CD14-positive monocyte (primary cell): ENCODE measurements at regions not wholly inside any gene's neighbourhood (a gene's known extent, or its start where the extent isn't known, plus 50 kb on each side); places are given as distances from the start of the nearest gene placed in this dataset.

ENCODE experiments used
- DNase-seq, 3 donors: peaks; one replicate each; pipeline ENCODE4 v3.0.0-alpha.2; 2011 to 2022
- H2AFZ ChIP-seq: 2 replicates; pipeline ENCODE4 v1.6.0; 2012; ENCODE audit warnings: mild to moderate bottlenecking, low read depth, low read length, inconsistent platforms; ENCODE audit not compliant: insufficient read depth, poor library complexity, severe bottlenecking
- H3K27ac ChIP-seq, 2 donors: 1 replicate in 1 of 2; 2 replicates in 1 of 2; pipeline ENCODE4 v1.5.1; 2012 to 2013; ENCODE audit warnings: low read length in 2 of 2, control low read depth in 1 of 2, inconsistent platforms in 1 of 2, low read depth in 1 of 2, mild to moderate bottlenecking in 1 of 2
- H3K27me3 ChIP-seq, 2 donors: one replicate each; pipeline versions ENCODE4 v1.6.0 to v1.6.1; 2011 to 2013; ENCODE audit warnings: low read length in 2 of 2; ENCODE audit not compliant: control insufficient read depth in 2 of 2, insufficient read depth in 2 of 2
- H3K36me3 ChIP-seq, 2 donors: replicated peaks in 1 of 2; 1 replicate in 1 of 2; 2 replicates in 1 of 2; pipeline versions ENCODE4 v1.5.1 to v1.6.1; 2012 to 2013; ENCODE audit warnings: low read length in 2 of 2, control low read depth in 1 of 2, inconsistent platforms in 1 of 2, mild to moderate bottlenecking in 1 of 2; ENCODE audit not compliant: insufficient read depth in 2 of 2, control insufficient read depth in 1 of 2
- H3K4me1 ChIP-seq, 2 donors: 1 replicate in 1 of 2; 2 replicates in 1 of 2; pipeline versions ENCODE4 v1.5.1 to v1.6.1; 2012 to 2013; ENCODE audit warnings: low read length in 2 of 2, control low read depth in 1 of 2, inconsistent platforms in 1 of 2, mild to moderate bottlenecking in 1 of 2, moderate library complexity in 1 of 2; ENCODE audit not compliant: insufficient read depth in 2 of 2, control insufficient read depth in 1 of 2
- H3K4me2 ChIP-seq: replicated peaks from 2 replicates; pipeline ENCODE3; 2012; ENCODE audit warnings: low read length, moderate library complexity, mild to moderate bottlenecking; ENCODE audit not compliant: poor library complexity, severe bottlenecking; ENCODE audit errors: extremely low read depth
- H3K4me3 ChIP-seq, 3 experiments: fragments of 200-600 bp in 1 of 3; sonication (generic) in 1 of 3; replicated peaks in 1 of 3; 1 replicate in 2 of 3; 2 replicates in 1 of 3; pipeline ENCODE4 v1.5.1; 2011 to 2013; ENCODE audit warnings: low read length in 3 of 3, mild to moderate bottlenecking in 3 of 3, control low read depth in 2 of 3, low read depth in 2 of 3, inconsistent platforms in 1 of 3, moderate library complexity in 1 of 3
- H3K79me2 ChIP-seq: 2 replicates; pipeline ENCODE4 v1.6.0; 2012; ENCODE audit warnings: mild to moderate bottlenecking, control low read depth, inconsistent platforms, low read length, moderate library complexity; ENCODE audit not compliant: insufficient read depth
- H3K9ac ChIP-seq: 2 replicates; pipeline ENCODE4 v1.6.0; 2017; ENCODE audit warnings: low read length, mild to moderate bottlenecking; ENCODE audit not compliant: insufficient read depth, poor library complexity, severe bottlenecking
- H3K9me3 ChIP-seq, 2 donors: replicated peaks in 1 of 2; 1 replicate in 1 of 2; 2 replicates in 1 of 2; pipeline versions ENCODE4 v1.5.1 to v1.6.1; 2012 to 2013; ENCODE audit warnings: low read length in 2 of 2, control low read depth in 1 of 2; ENCODE audit not compliant: control insufficient read depth in 1 of 2, insufficient read depth in 1 of 2
- H4K20me1 ChIP-seq: 2 replicates; pipeline ENCODE4 v1.6.0; 2012; ENCODE audit warnings: mild to moderate bottlenecking, low read length, control low read depth, moderate library complexity; ENCODE audit not compliant: insufficient read depth
- H3K27ac Mint-ChIP-seq, 7 donors: one replicate each; pipeline ENCODE4 v1.8.0; 2020; ENCODE audit warnings: mild to moderate bottlenecking in 7 of 7, mixed read lengths in 7 of 7, moderate library complexity in 6 of 7, inconsistent platforms in 2 of 7
- H3K27me3 Mint-ChIP-seq, 3 donors: one replicate each; pipeline ENCODE4 v1.8.0; 2021 to 2022; ENCODE audit warnings: low read depth in 3 of 3, mild to moderate bottlenecking in 3 of 3, mixed read lengths in 3 of 3, moderate library complexity in 3 of 3, inconsistent platforms in 1 of 3
- H3K36me3 Mint-ChIP-seq, 2 donors: one replicate each; pipeline ENCODE4 v1.8.0; 2020; ENCODE audit warnings: mixed read lengths in 2 of 2, inconsistent platforms in 1 of 2, mild to moderate bottlenecking in 1 of 2
- H3K4me1 Mint-ChIP-seq: one replicate; pipeline ENCODE4 v1.8.0; 2020; ENCODE audit warnings: mild to moderate bottlenecking, mixed read lengths
- H3K4me3 Mint-ChIP-seq, 2 donors: one replicate each; pipeline ENCODE4 v1.8.0; 2020; ENCODE audit warnings: mild to moderate bottlenecking in 2 of 2, mixed read lengths in 2 of 2, moderate library complexity in 1 of 2
- H3K9me3 Mint-ChIP-seq, 7 donors: one replicate each; pipeline ENCODE4 v1.8.0; 2020 to 2022; ENCODE audit warnings: mixed read lengths in 7 of 7, mild to moderate bottlenecking in 6 of 7, moderate library complexity in 6 of 7, inconsistent platforms in 2 of 7
- CTCF ChIP-seq: fragments of 200-600 bp; IDR thresholded peaks from one replicate; pipeline ENCODE4 v1.8.0; 2022; ENCODE audit warnings: antibody characterized with exemption, mild to moderate bottlenecking
- intact Hi-C, 2 donors: fragments of 100-400 bp; cut with micrococcal nuclease; formaldehyde crosslinking; loops; one replicate each; pipeline versions ENCODE4 v1.15.0 to v1.15.1; 2023

DNA sequence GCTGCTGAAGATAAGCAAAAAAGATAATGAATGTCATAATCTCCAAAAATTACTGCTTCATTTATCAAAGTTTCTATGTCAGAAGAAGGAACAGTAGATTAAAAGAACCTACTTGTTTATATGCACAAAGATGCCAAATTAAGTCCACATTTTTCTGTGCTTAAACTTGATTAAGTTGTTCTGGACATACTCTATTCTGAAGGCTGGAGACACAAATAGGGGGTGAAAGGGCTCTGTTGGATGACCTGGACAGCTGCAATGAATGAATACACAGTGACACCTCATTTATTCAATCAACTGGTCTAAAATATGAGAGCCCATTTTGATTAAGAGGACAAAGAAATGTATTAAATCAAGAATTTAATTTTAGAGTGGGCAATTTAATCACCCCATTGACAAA is 276.3 kb upstream of the PCDH9 start:
- Histone ChIP-seq H3K4me3 (no peak overlapping the region), H4K20me1 (no peaks in the 10 kb centered on the region), H3K27me3 (no peaks in the 10 kb centered on the region), H3K4me2 (no peak overlapping the region), H3K36me3 (no peaks in the 10 kb centered on the region), H3K27ac (no peak overlapping the region), H3K9me3 (peaks cover 0 to 4% of the 10 kb centered on the region in 2 donors), H2AFZ (no peak overlapping the region), H3K4me1 (no peaks in the 10 kb centered on the region), H3K79me2 (no peaks in the 10 kb centered on the region), H3K9ac (no peak overlapping the region)
- Mint-ChIP-seq H3K4me3 (no peak overlapping the region), H3K27me3 (no peaks in the 10 kb centered on the region), H3K9me3 (peaks cover 0 to 7% (median 3%) of the 10 kb centered on the region in 7 donors), H3K27ac (peak overlapping the region in 1 of 7 donors; percentile 33), H3K36me3 (no peaks in the 10 kb centered on the region), H3K4me1 (no peaks in the 10 kb centered on the region)
- TF ChIP-seq CTCF: no peak
- intact Hi-C loops: no loop called here
- DNase-seq: no peak

- no peak overlapping the region for H3K4me2 ChIP-seq
- peaks cover 0 to 4% of the 10 kb centered on the region in 2 donors for H3K9me3 ChIP-seq
- no peaks in the 10 kb centered on the region for H4K20me1 ChIP-seq
- DNase-seq: no peak
- peaks cover 0 to 7% (median 3%) of the 10 kb centered on the region in 7 donors for H3K9me3 Mint-ChIP-seq
- no peak overlapping the region for H3K4me3 Mint-ChIP-seq
- H3K27ac ChIP-seq: no peak overlapping the region
- no peak overlapping the region for H3K27ac Mint-ChIP-seq
- no peak overlapping the region for H3K4me3 ChIP-seq
- no peaks in the 10 kb centered on the region for H3K36me3 Mint-ChIP-seq
- H3K4me1 Mint-ChIP-seq: no peaks in the 10 kb centered on the region
- H2AFZ ChIP-seq: no peak overlapping the region
- H3K79me2 ChIP-seq: no peaks in the 10 kb centered on the region
- no peaks in the 10 kb centered on the region for H3K27me3 ChIP-seq
- no peaks in the 10 kb centered on the region for H3K36me3 ChIP-seq
- intact Hi-C loops: no loop called here
- H3K9ac ChIP-seq: no peak overlapping the region
- no peaks in the 10 kb centered on the region for H3K27me3 Mint-ChIP-seq
- TF ChIP-seq CTCF: no peak
- H3K4me1 ChIP-seq: no peaks in the 10 kb centered on the region
Measured at GRCh38 chr13:67505376-67505775, 275.2 kb upstream of the PCDH9 start.
